ENCODE measurements at regions not wholly inside any gene's neighbourhood (a gene's known extent, or its start where the extent isn't known, plus 50 kb on each side); places are given as distances from the start of the nearest gene placed in this dataset.

- Histone ChIP-seq H3K79me2 (ENCODE audit: insufficient read depth) (no peaks in the 10 kb centered on the region), H3K9ac (no peak overlapping the region), H3K9me3 (no peaks in the 10 kb centered on the region), H4K20me1 (ENCODE audit: insufficient read depth) (no peaks in the 10 kb centered on the region), H3K4me2 (no peak overlapping the region), H3K27ac (ENCODE audit: low read depth in 2 of 2, low read length in 1 of 2) (no peak overlapping the region), H3K36me3 (replicated peaks in 1 of 2; ENCODE audit: control insufficient read depth in 1 of 2, insufficient read depth in 2 of 2, low read length in 1 of 2) (no peaks in the 10 kb centered on the region), H3K4me1 (ENCODE audit: control insufficient read depth in 1 of 2, insufficient read depth in 2 of 2, low read depth in 1 of 2, low read length in 1 of 2) (no peaks in the 10 kb centered on the region), H3K9me2 (no peaks in the 10 kb centered on the region; the same call in 1 of the 2 replicates), H2AFZ (ENCODE audit: low read depth) (no peak overlapping the region), H3K4me3 (ENCODE audit: low read depth in 2 of 2, low read length in 1 of 2) (no peak overlapping the region), H3K27me3 (ENCODE audit: insufficient read depth) (no peaks in the 10 kb centered on the region), H3F3A (replicated peaks; ENCODE audit: insufficient read depth) (no peaks in the 10 kb centered on the region)
- no peak for DNase-seq
- POLR2A ChIA-PET, result no interaction called here
- CTCF ChIA-PET, result no interaction called here
- TF ChIP-seq POLR2AphosphoS5 (IDR thresholded peaks at IDR 0.05; ENCODE audit: low read depth, low read length) (no peak), RXRA (IDR thresholded peaks at IDR 0.05; ENCODE audit: borderline replicate concordance, low read depth) (no peak), TAF1 (IDR thresholded peaks at IDR 0.05; ENCODE audit: borderline replicate concordance, low read depth, low read length) (no peak), NRF1 (IDR thresholded peaks at IDR 0.05; ENCODE audit: low read depth, low read length) (no peak), ELF1 (IDR thresholded peaks at IDR 0.05) (no peak), RCOR1 (IDR thresholded peaks at IDR 0.05; ENCODE audit: low read length) (no peak), FOSL2 (IDR thresholded peaks at IDR 0.05; ENCODE audit: borderline replicate concordance, low read depth) (no peak), EZH2phosphoT487 (IDR thresholded peaks at IDR 0.05; ENCODE audit: borderline replicate concordance, low read depth) (no peak), NFIC (IDR thresholded peaks at IDR 0.05; ENCODE audit: borderline replicate concordance) (no peak), GATA2 (CRISPR knock-in tag; IDR thresholded peaks at IDR 0.05) (no peak), EP300 (IDR thresholded peaks at IDR 0.05; ENCODE audit: borderline replicate concordance in 1 of 2, low read depth in 1 of 2, low read length in 1 of 2) (no peak), YY1 (IDR thresholded peaks at IDR 0.05; ENCODE audit: low read depth) (no peak), ZBTB33 (IDR thresholded peaks at IDR 0.05; ENCODE audit: borderline replicate concordance, low read depth) (no peak), SIN3A (IDR thresholded peaks at IDR 0.05; ENCODE audit: borderline replicate concordance, low read depth, low read length) (no peak), MXI1 (IDR thresholded peaks at IDR 0.05; ENCODE audit: low read depth, low read length) (no peak)
- TF ChIP-seq, protein P1, sequence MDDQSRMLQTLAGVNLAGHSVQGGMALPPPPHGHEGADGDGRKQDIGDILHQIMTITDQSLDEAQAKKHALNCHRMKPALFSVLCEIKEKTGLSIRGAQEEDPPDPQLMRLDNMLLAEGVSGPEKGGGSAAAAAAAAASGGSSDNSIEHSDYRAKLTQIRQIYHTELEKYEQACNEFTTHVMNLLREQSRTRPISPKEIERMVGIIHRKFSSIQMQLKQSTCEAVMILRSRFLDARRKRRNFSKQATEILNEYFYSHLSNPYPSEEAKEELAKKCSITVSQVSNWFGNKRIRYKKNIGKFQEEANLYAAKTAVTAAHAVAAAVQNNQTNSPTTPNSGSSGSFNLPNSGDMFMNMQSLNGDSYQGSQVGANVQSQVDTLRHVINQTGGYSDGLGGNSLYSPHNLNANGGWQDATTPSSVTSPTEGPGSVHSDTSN (IDR thresholded peaks at IDR 0.05), result no peak
- TF ChIP-seq, protein P2, sequence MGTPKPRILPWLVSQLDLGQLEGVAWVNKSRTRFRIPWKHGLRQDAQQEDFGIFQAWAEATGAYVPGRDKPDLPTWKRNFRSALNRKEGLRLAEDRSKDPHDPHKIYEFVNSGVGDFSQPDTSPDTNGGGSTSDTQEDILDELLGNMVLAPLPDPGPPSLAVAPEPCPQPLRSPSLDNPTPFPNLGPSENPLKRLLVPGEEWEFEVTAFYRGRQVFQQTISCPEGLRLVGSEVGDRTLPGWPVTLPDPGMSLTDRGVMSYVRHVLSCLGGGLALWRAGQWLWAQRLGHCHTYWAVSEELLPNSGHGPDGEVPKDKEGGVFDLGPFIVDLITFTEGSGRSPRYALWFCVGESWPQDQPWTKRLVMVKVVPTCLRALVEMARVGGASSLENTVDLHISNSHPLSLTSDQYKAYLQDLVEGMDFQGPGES (IDR thresholded peaks at IDR 0.05; ENCODE audit: low read depth, low read length), result no peak
These were observed 240.4 kb upstream of the ST8SIA4 start for GRCh38 chr5:101143526-101143925.

All from SK-N-SH (cell line).